Peyer's patch (tissue), 4 donors: ENCODE measurements at regions not wholly inside any gene's neighbourhood (a gene's known extent, or its start where the extent isn't known, plus 50 kb on each side); places are given as distances from the start of the nearest gene placed in this dataset.

ENCODE experiments used
- POLR2A ChIP-seq, 2 donors: fragments of 450-650 bp; IDR thresholded peaks; one replicate each; pipeline ENCODE4 v1.5.1; 2017; ENCODE audit warnings: antibody characterized with exemption in 2 of 2, mild to moderate bottlenecking in 2 of 2, moderate library complexity in 2 of 2
- TF ChIP-seq, protein P1 (sequence below), 6 experiments: fragments of 450-650 bp in 4 of 6; fragments of 200-600 bp in 2 of 6; sonication (generic) in 1 of 6; IDR thresholded peaks; one replicate each; pipeline ENCODE4 v1.5.1; 2017 to 2019; ENCODE audit warnings: antibody characterized with exemption in 6 of 6, mild to moderate bottlenecking in 3 of 6, moderate library complexity in 1 of 6

DNA sequence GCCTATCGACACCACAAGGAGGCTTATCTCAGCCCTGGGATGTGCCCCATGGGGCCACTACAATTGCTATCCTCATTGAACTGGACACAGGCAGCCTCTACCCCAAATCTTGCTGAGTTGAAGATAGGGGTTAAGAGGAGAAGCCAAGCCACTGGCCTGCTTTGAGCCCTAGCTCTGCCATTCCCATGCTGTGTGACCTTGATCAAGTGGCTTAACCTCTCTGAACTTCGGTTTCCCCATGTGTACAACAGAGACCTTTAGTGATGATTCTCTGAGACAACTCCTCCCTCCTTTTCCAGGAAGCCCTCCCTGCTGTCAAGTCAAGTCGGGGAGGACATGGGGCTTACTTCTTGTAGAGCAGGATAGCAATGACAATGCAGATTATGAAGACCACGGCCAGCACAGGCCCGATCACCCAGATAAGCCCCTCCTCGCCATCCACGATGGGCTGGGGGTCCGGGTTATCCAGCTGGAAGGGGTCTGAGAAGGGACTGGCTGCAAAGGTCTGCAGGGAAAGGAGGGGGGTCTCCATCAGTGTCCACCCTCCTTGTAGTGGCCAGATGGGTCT is 121.6 kb downstream of the PTPRS start:
- TF ChIP-seq, protein P1, sequence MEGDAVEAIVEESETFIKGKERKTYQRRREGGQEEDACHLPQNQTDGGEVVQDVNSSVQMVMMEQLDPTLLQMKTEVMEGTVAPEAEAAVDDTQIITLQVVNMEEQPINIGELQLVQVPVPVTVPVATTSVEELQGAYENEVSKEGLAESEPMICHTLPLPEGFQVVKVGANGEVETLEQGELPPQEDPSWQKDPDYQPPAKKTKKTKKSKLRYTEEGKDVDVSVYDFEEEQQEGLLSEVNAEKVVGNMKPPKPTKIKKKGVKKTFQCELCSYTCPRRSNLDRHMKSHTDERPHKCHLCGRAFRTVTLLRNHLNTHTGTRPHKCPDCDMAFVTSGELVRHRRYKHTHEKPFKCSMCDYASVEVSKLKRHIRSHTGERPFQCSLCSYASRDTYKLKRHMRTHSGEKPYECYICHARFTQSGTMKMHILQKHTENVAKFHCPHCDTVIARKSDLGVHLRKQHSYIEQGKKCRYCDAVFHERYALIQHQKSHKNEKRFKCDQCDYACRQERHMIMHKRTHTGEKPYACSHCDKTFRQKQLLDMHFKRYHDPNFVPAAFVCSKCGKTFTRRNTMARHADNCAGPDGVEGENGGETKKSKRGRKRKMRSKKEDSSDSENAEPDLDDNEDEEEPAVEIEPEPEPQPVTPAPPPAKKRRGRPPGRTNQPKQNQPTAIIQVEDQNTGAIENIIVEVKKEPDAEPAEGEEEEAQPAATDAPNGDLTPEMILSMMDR (IDR thresholded peaks at IDR 0.05) = no peak
- no peak for TF ChIP-seq POLR2A (IDR thresholded peaks at IDR 0.05)
